ENCODE measurements at regions not wholly inside any gene's neighbourhood (a gene's known extent, or its start where the extent isn't known, plus 50 kb on each side); places are given as distances from the start of the nearest gene placed in this dataset.

DNA sequence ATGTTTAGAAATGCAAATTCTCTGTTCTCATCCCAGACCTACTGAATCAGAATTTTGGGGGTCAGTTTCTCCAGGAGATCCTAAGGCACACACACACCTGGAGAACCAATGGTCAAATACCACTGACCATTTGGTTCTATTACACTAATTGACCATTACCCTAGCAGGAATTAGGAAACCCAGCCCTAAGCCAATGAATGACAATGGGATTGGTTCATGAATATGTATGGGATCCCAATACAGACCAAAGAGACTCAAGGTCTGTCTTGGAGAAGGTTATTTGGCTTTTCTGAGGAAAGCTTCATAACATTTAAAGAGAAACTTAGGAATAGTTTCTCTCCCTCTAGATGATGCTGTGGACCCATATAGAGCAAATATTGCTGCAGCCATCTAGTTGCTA is 317.0 kb downstream of the BMPER start:
- TF ChIP-seq EZH2 (IDR thresholded peaks at IDR 0.05; ENCODE audit: borderline replicate concordance, low read depth, low read length, severe bottlenecking) (no peak), CTCF (IDR thresholded peaks at IDR 0.05; ENCODE audit: borderline replicate concordance, extremely low read depth, low read length, poor library complexity, severe bottlenecking) (no peak)
- no peak for DNase-seq
- Histone ChIP-seq H4K20me1 (ENCODE audit: insufficient read depth, low read length) (no peaks in the 10 kb centered on the region), H3K36me3 (ENCODE audit: insufficient read depth, low read length) (no peaks in the 10 kb centered on the region), H2AFZ (ENCODE audit: low read depth, low read length) (no peak overlapping the region), H3K27ac (ENCODE audit: low read length) (no peak overlapping the region), H3K4me1 (ENCODE audit: insufficient read depth, low read length) (no peaks in the 10 kb centered on the region), H3K9ac (ENCODE audit: low read depth, low read length) (no peak overlapping the region), H3K9me3 (ENCODE audit: insufficient read depth, low read length, severe bottlenecking) (no peaks in the 10 kb centered on the region), H3K27me3 (ENCODE audit: insufficient read depth, low read length, poor library complexity) (no peaks in the 10 kb centered on the region), H3K4me2 (ENCODE audit: insufficient read depth, low read length) (no peak overlapping the region), H3K4me3 (ENCODE audit: low read depth in 1 of 2, low read length in 2 of 2) (no peak overlapping the region), H3K79me2 (ENCODE audit: insufficient read depth, low read length) (no peaks in the 10 kb centered on the region)
- ATAC-seq (ENCODE audit: insufficient read depth, low read depth): no peak

GRCh38 chr7:34222722-34223121 is 317.4 kb downstream of the BMPER start:
- Histone ChIP-seq H4K20me1 (ENCODE audit: insufficient read depth, low read length) (no peaks in the 10 kb centered on the region), H3K9me3 (ENCODE audit: insufficient read depth, low read length, severe bottlenecking) (no peaks in the 10 kb centered on the region), H3K4me2 (ENCODE audit: insufficient read depth, low read length) (no peak overlapping the region), H2AFZ (ENCODE audit: low read depth, low read length) (no peak overlapping the region), H3K36me3 (ENCODE audit: insufficient read depth, low read length) (no peaks in the 10 kb centered on the region), H3K4me3 (ENCODE audit: low read depth in 1 of 2, low read length in 2 of 2) (no peak overlapping the region), H3K79me2 (ENCODE audit: insufficient read depth, low read length) (no peaks in the 10 kb centered on the region), H3K27ac (ENCODE audit: low read length) (no peak overlapping the region), H3K4me1 (ENCODE audit: insufficient read depth, low read length) (no peaks in the 10 kb centered on the region), H3K9ac (ENCODE audit: low read depth, low read length) (no peak overlapping the region), H3K27me3 (ENCODE audit: insufficient read depth, low read length, poor library complexity) (no peaks in the 10 kb centered on the region)
- no peak for TF ChIP-seq EZH2 (IDR thresholded peaks at IDR 0.05; ENCODE audit: borderline replicate concordance, low read depth, low read length, severe bottlenecking)
- TF ChIP-seq CTCF (IDR thresholded peaks at IDR 0.05; ENCODE audit: borderline replicate concordance, extremely low read depth, low read length, poor library complexity, severe bottlenecking): no peak
- DNase-seq (no peak), ATAC-seq (ENCODE audit: insufficient read depth, low read depth) (no peak)

- H3K79me2 ChIP-seq (ENCODE audit: insufficient read depth, low read length): no peaks in the 10 kb centered on the region
- ATAC-seq (ENCODE audit: insufficient read depth, low read depth): no peak
- H3K27ac ChIP-seq (ENCODE audit: low read length): no peak overlapping the region
- H3K4me3 ChIP-seq (ENCODE audit: low read depth in 1 of 2, low read length in 2 of 2): no peak overlapping the region
- H3K4me1 ChIP-seq (ENCODE audit: insufficient read depth, low read length): no peaks in the 10 kb centered on the region
- no peak overlapping the region for H2AFZ ChIP-seq (ENCODE audit: low read depth, low read length)
- no peaks in the 10 kb centered on the region for H3K27me3 ChIP-seq (ENCODE audit: insufficient read depth, low read length, poor library complexity)
- TF ChIP-seq CTCF (IDR thresholded peaks at IDR 0.05; ENCODE audit: borderline replicate concordance, extremely low read depth, low read length, poor library complexity, severe bottlenecking) (no peak), EZH2 (IDR thresholded peaks at IDR 0.05; ENCODE audit: borderline replicate concordance, low read depth, low read length, severe bottlenecking) (no peak)
- H3K36me3 ChIP-seq (ENCODE audit: insufficient read depth, low read length): no peaks in the 10 kb centered on the region
- no peak for DNase-seq
- no peak overlapping the region for H3K9ac ChIP-seq (ENCODE audit: low read depth, low read length)
- H3K4me2 ChIP-seq (ENCODE audit: insufficient read depth, low read length): no peak overlapping the region
- no peaks in the 10 kb centered on the region for H3K9me3 ChIP-seq (ENCODE audit: insufficient read depth, low read length, severe bottlenecking)
- H4K20me1 ChIP-seq (ENCODE audit: insufficient read depth, low read length): no peaks in the 10 kb centered on the region
These were observed 318.9 kb downstream of the BMPER start for GRCh38 chr7:34224281-34224680.

DNA sequence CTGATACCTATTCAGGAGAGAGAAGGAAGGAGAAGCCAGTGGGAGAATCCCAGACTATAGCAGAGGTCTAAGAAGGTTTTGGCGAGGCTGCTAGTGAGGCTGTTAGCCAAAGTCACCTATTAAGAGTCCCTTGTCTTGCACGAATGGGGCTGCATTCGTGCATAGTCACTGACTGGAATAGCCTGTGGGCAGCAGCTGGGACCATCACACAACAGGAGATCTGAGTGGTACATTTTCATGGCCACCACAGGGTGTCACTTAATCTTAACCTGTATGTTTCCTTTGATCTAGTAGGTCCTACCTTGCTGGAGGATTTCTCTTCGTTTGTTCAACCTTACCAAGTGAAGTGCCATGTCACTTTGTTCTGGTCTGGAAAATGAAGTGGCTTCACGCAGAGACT is 319.9 kb downstream of the BMPER start:
- Histone ChIP-seq H2AFZ (ENCODE audit: low read depth, low read length) (no peak overlapping the region), H3K9ac (ENCODE audit: low read depth, low read length) (no peak overlapping the region), H3K4me3 (ENCODE audit: low read depth in 1 of 2, low read length in 2 of 2) (no peak overlapping the region), H3K79me2 (ENCODE audit: insufficient read depth, low read length) (no peaks in the 10 kb centered on the region), H3K4me2 (ENCODE audit: insufficient read depth, low read length) (no peak overlapping the region), H3K36me3 (ENCODE audit: insufficient read depth, low read length) (no peaks in the 10 kb centered on the region), H3K9me3 (ENCODE audit: insufficient read depth, low read length, severe bottlenecking) (no peaks in the 10 kb centered on the region), H4K20me1 (ENCODE audit: insufficient read depth, low read length) (no peaks in the 10 kb centered on the region), H3K4me1 (ENCODE audit: insufficient read depth, low read length) (no peaks in the 10 kb centered on the region), H3K27ac (ENCODE audit: low read length) (no peak overlapping the region), H3K27me3 (ENCODE audit: insufficient read depth, low read length, poor library complexity) (no peaks in the 10 kb centered on the region)
- ATAC-seq (ENCODE audit: insufficient read depth, low read depth) (no peak), DNase-seq (no peak)
- TF ChIP-seq CTCF (IDR thresholded peaks at IDR 0.05; ENCODE audit: borderline replicate concordance, extremely low read depth, low read length, poor library complexity, severe bottlenecking) (no peak), EZH2 (IDR thresholded peaks at IDR 0.05; ENCODE audit: borderline replicate concordance, low read depth, low read length, severe bottlenecking) (no peak)

Measured in DND-41 (cell line).